AG09319 (cell line): ENCODE measurements at regions not wholly inside any gene's neighbourhood (a gene's known extent, or its start where the extent isn't known, plus 50 kb on each side); places are given as distances from the start of the nearest gene placed in this dataset.

Experiments used
- DNase-seq: peaks from one replicate; pipeline ENCODE4 v3.0.0-alpha.2; 2010; ENCODE audit warnings: low read depth; ENCODE audit errors: extremely low read depth
- CTCF ChIP-seq: IDR thresholded peaks from 2 replicates; pipeline ENCODE4 v1.5.1; 2011; ENCODE audit warnings: low read depth, mild to moderate bottlenecking, inconsistent platforms, low read length, moderate library complexity

GRCh38 chr9:134575103-134575900, 66.3 kb upstream of the COL5A1 start:
- TF ChIP-seq CTCF: no peak
- no peak for DNase-seq

- TF ChIP-seq CTCF: no peak
Observed at GRCh38 chr9:134575901-134576176, 65.8 kb upstream of the COL5A1 start.

GRCh38 chr9:134585021-134585561, 56.5 kb upstream of the COL5A1 start:
- no peak for TF ChIP-seq CTCF
- no peak for DNase-seq

More at GRCh38 chr9:134575901-134576176, 65.8 kb upstream of the COL5A1 start:
- DNase-seq: no peak

- no peak for DNase-seq
- TF ChIP-seq CTCF: peak; percentile 9
Observed at GRCh38 chr9:134585746-134586706, 55.6 kb upstream of the COL5A1 start.

DNA sequence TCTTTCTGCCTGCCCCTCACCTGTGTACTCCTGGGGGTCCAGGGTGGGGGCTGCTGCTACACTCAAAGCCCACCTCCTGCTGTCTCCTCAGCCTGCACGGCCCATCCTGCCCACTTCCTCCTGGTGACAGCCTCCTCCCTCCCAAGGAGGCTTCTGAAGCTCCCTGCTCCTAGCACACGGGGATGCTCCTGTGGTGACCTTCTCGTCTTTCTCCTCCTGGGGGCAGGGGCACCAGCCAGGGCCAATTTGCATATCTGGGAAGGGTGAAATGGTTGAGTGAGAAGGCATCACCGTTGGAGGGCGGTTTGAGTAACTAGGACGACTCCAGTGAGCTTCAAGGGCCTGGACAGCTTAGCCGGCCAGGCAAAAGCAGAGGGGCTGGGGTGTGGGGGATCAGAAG, 51.9 kb upstream of the COL5A1 start:
- no peak for TF ChIP-seq CTCF
- DNase-seq: no peak

- no peak for TF ChIP-seq CTCF
- no peak for DNase-seq
Observed at GRCh38 chr9:134590240-134591081, 51.1 kb upstream of the COL5A1 start.
